Tibial nerve (tissue), 4 donors: ENCODE measurements at regions not wholly inside any gene's neighbourhood (a gene's known extent, or its start where the extent isn't known, plus 50 kb on each side); places are given as distances from the start of the nearest gene placed in this dataset.

Experiments used
- DNase-seq, 2 donors: peaks; one replicate each; pipeline ENCODE4 v3.0.0-alpha.2; 2019; ENCODE audit warnings: low spot score in 2 of 2
- H3K27ac ChIP-seq, 4 donors: fragments of 200-600 bp; sonication (generic) in 3 of 4; one replicate each; pipeline ENCODE4 v1.5.1; 2017 to 2019; ENCODE audit warnings: mild to moderate bottlenecking in 1 of 4
- H3K27me3 ChIP-seq, 2 donors: fragments of 200-600 bp; sonication (generic) in 1 of 2; one replicate each; pipeline versions ENCODE4 v1.5.1 to v1.6.0; 2017 to 2019
- H3K36me3 ChIP-seq, 3 donors: fragments of 200-600 bp; sonication (generic); one replicate each; pipeline ENCODE4 v1.5.1; 2018 to 2019
- H3K4me1 ChIP-seq, 4 donors: fragments of 200-600 bp; sonication (generic) in 3 of 4; one replicate each; pipeline ENCODE4 v1.5.1; 2017 to 2019
- H3K4me3 ChIP-seq, 4 donors: fragments of 200-600 bp; sonication (generic) in 3 of 4; one replicate each; pipeline ENCODE4 v1.5.1; 2017 to 2019; ENCODE audit warnings: mild to moderate bottlenecking in 1 of 4, moderate library complexity in 1 of 4
- H3K9me3 ChIP-seq, 4 donors: fragments of 200-600 bp; sonication (generic) in 3 of 4; one replicate each; pipeline ENCODE4 v1.5.1; 2017 to 2019
- EP300 ChIP-seq, 2 donors: sonication (generic); formaldehyde crosslinking; IDR thresholded peaks; one replicate each; pipeline ENCODE4 v1.6.1; 2017; ENCODE audit warnings: antibody characterized with exemption in 2 of 2, mild to moderate bottlenecking in 1 of 2
- POLR2A ChIP-seq, 2 donors: fragments of 450-650 bp; IDR thresholded peaks; one replicate each; pipeline ENCODE4 v1.6.1; 2017; ENCODE audit warnings: antibody characterized with exemption in 2 of 2, mild to moderate bottlenecking in 2 of 2, moderate library complexity in 2 of 2
- WGBS, 2 donors: methylation state at CpG; one replicate each; pipeline ENCODE4 v1.1.5; 2018; 5-methylcytosine and 5-hydroxymethylcytosine counted together
- TF ChIP-seq, protein P1 (sequence below), 5 experiments: fragments of 200-600 bp in 3 of 5; fragments of 450-650 bp in 2 of 5; sonication (generic) in 3 of 5; IDR thresholded peaks; one replicate each; pipeline ENCODE4 v1.5.1; 2016 to 2019; ENCODE audit warnings: antibody characterized with exemption in 5 of 5, mild to moderate bottlenecking in 3 of 5, moderate library complexity in 2 of 5

DNA sequence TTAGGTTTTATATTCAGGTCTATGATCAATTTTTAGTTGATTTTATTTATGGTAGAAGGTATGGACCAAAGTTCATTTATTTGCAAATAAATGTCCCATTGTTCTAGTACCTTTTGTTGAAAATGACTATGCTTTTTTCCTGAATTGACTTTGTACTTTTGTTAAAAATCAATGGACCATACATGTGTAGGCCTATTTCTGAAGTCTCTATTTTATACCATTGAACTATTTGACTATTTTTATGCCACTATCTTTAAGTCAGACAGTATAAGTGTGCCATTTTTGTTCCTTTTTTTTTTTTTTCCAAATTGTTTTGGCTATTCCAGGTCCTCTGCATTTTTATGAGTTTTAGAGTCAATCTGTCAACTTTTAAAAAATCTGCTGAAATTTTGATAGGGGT lies 73.6 kb upstream of the UGP2 start:
- H3K27me3 ChIP-seq, result no peaks in the 10 kb centered on the region
- H3K4me3 ChIP-seq, result no peak overlapping the region
- H3K9me3 ChIP-seq, result peaks cover 0 to 14% (median 0%) of the 10 kb centered on the region in 4 donors

DNA sequence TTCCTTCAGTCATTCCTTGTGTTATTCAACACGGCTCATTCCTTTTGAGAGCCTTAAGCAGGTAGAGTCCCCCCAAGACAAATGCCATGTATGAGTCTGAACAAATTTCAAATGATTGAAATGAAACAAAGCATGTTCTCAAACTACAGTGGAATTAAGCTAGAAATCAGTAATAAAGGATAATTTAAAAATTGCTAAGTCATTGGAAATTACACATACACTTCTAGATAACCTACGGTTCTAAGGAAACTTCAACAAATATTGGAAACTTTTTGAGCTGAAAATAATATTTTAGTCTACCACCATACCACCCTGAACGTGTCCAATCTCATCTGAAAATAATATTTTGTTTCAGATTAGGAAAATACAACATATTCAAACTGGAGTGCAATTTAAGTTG lies 71.8 kb upstream of the UGP2 start:
- Histone ChIP-seq H3K4me1 (no peaks in the 10 kb centered on the region), H3K4me3 (no peak overlapping the region), H3K27ac (no peak overlapping the region), H3K27me3 (no peaks in the 10 kb centered on the region), H3K9me3 (peaks cover 0 to 14% (median 0%) of the 10 kb centered on the region in 4 donors), H3K36me3 (no peaks in the 10 kb centered on the region)
- WGBS, 2 donors, result 75 to 81% methylated on average over 3 of the region's 3 CpGs
- DNase-seq, result no peak
- TF ChIP-seq POLR2A (IDR thresholded peaks at IDR 0.05), result no peak
- no peak for TF ChIP-seq EP300 (IDR thresholded peaks at IDR 0.05)
- TF ChIP-seq, protein P1, sequence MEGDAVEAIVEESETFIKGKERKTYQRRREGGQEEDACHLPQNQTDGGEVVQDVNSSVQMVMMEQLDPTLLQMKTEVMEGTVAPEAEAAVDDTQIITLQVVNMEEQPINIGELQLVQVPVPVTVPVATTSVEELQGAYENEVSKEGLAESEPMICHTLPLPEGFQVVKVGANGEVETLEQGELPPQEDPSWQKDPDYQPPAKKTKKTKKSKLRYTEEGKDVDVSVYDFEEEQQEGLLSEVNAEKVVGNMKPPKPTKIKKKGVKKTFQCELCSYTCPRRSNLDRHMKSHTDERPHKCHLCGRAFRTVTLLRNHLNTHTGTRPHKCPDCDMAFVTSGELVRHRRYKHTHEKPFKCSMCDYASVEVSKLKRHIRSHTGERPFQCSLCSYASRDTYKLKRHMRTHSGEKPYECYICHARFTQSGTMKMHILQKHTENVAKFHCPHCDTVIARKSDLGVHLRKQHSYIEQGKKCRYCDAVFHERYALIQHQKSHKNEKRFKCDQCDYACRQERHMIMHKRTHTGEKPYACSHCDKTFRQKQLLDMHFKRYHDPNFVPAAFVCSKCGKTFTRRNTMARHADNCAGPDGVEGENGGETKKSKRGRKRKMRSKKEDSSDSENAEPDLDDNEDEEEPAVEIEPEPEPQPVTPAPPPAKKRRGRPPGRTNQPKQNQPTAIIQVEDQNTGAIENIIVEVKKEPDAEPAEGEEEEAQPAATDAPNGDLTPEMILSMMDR (IDR thresholded peaks at IDR 0.05), result no peak

More for the DNA sequence above, 73.6 kb upstream of the UGP2 start:
- TF ChIP-seq EP300 (IDR thresholded peaks at IDR 0.05), result no peak
- TF ChIP-seq POLR2A (IDR thresholded peaks at IDR 0.05), result no peak
- TF ChIP-seq, protein P1 (IDR thresholded peaks at IDR 0.05), result no peak
- DNase-seq, result no peak
- H3K36me3 ChIP-seq, result no peaks in the 10 kb centered on the region
- H3K27ac ChIP-seq, result no peak overlapping the region
- peaks cover 0 to 2% (median 0%) of the 10 kb centered on the region in 4 donors for H3K4me1 ChIP-seq

DNA sequence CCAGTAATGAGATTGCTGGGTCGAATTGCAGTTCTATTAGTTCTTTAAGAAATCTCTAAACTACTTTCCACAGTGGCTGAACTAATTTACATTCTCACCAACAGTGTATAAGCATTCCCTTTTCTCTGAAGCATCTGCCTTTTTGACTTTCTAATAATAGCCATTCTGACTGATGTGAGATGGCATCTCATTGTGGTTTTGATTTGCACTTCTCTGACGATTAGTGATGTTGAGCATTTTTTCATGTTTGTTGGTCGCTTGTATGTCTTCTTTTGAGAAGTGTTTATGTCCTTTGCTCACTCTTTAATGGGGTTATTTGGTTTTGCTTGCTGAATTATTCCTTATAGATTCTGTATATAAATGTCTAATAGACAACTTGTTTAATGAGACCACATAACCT lies 69.6 kb upstream of the UGP2 start:
- DNase-seq, result no peak
- TF ChIP-seq, protein P1 (IDR thresholded peaks at IDR 0.05), result no peak
- TF ChIP-seq POLR2A (IDR thresholded peaks at IDR 0.05), result no peak
- TF ChIP-seq EP300 (IDR thresholded peaks at IDR 0.05), result no peak
- H3K4me1 ChIP-seq, result no peaks in the 10 kb centered on the region
- no peak overlapping the region for H3K4me3 ChIP-seq
- no peaks in the 10 kb centered on the region for H3K36me3 ChIP-seq
- WGBS, 2 donors, result 87 to 92% methylated on average over 3 of the region's 3 CpGs
- H3K27ac ChIP-seq, result no peak overlapping the region
- no peaks in the 10 kb centered on the region for H3K27me3 ChIP-seq
- peaks cover 0 to 6% (median 0%) of the 10 kb centered on the region in 4 donors for H3K9me3 ChIP-seq

DNA sequence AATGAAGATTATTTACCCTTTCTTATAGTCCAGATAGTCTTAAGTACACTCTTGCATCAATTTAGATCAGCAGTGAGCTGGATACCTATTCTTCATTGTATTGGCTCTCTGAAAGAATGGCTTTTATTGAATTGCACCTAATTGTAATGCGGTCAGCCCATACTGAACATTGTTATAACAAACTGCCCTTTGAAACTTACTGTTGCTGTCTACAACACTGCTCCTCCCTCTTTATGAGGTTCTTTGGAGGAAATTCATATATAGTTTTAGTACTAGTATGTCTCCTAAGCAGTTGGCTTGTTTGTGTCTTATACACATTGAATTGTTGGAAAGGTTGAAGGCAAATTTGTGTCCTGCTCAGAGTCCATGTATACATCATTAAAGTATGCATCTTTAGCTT lies 66.5 kb upstream of the UGP2 start:
- TF ChIP-seq EP300 (IDR thresholded peaks at IDR 0.05), result no peak
- TF ChIP-seq POLR2A (IDR thresholded peaks at IDR 0.05), result no peak
- TF ChIP-seq, protein P1 (IDR thresholded peaks at IDR 0.05), result no peak
- WGBS, 2 donors, result 94 to 96% methylated on average over 1 of the region's 1 CpG
- no peaks in the 10 kb centered on the region for H3K9me3 ChIP-seq
- no peak overlapping the region for H3K27ac ChIP-seq
- DNase-seq, result no peak
- no peaks in the 10 kb centered on the region for H3K36me3 ChIP-seq
- H3K4me3 ChIP-seq, result no peak overlapping the region
- H3K4me1 ChIP-seq, result no peaks in the 10 kb centered on the region
- no peaks in the 10 kb centered on the region for H3K27me3 ChIP-seq

DNA sequence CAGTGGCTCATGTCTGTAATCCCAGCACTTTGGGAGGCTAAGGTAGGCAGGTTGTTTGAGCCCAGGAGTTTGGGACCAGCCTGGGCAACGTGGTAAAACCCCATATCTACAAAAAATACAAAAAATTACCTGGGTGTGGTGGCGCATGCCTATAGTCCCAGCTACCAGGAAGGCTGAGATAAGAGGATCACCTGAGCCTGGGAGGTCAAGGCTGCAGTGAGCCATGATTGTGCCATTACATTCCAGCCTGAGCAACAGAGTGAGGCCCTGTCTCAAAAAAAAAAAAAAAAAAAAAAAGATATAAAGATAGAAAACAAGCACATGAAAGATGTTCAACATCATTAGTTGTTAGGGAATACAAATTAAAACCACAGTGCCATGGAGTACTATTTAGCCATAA lies 65.3 kb upstream of the UGP2 start:
- DNase-seq, result no peak
- H3K27ac ChIP-seq, result no peak overlapping the region
- no peak for TF ChIP-seq POLR2A (IDR thresholded peaks at IDR 0.05)
- TF ChIP-seq, protein P1 (IDR thresholded peaks at IDR 0.05), result no peak
- no peak for TF ChIP-seq EP300 (IDR thresholded peaks at IDR 0.05)
- H3K4me3 ChIP-seq, result no peak overlapping the region
- no peaks in the 10 kb centered on the region for H3K9me3 ChIP-seq
- H3K27me3 ChIP-seq, result no peaks in the 10 kb centered on the region
- WGBS, 2 donors, result 82 to 96% methylated on average over 2 of the region's 2 CpGs
- H3K4me1 ChIP-seq, result peaks cover 0 to 8% (median 0%) of the 10 kb centered on the region in 4 donors
- no peaks in the 10 kb centered on the region for H3K36me3 ChIP-seq
